K562 (cell line): ENCODE measurements at regions not wholly inside any gene's neighbourhood (a gene's known extent, or its start where the extent isn't known, plus 50 kb on each side); places are given as distances from the start of the nearest gene placed in this dataset.

Experiments
- ATAC-seq: fragments of 200-7000 bp; cut with Tn5 transposase; 3 replicates; pipeline ENCODE4 v1.9.1; 2020; ENCODE audit warnings: moderate library complexity
- BruUV-seq: library from RNA; stranded (reverse); fragments of 400-500 nt; replicated peaks from 2 replicates; lab custom pipeline; 2021; lab: Mats Ljungman, UMichigan
- CTCF ChIA-PET: fragments of 300-600 bp; formaldehyde crosslinking; extraction: SDS; loops from one replicate; lab custom pipeline; 2021; ENCODE audit warnings: low intra/inter-chr PET ratio; lab: Yijun Ruan, JAX
- POLR2A ChIA-PET: fragments of 300-600, 350-650 bp; sonication (Branson Sonifier 250); formaldehyde crosslinking; extraction: SDS; loops from one replicate; lab custom pipeline; 2021; ENCODE audit warnings: antibody characterized with exemption, inconsistent platforms; lab: Yijun Ruan, JAX
- DNase-seq, 4 experiments: peaks; one replicate each; pipeline versions ENCODE4 v3.0.0 to v3.0.0-alpha.2; 2011 to 2018; ENCODE audit warnings: low spot score in 3 of 4, mixed read lengths in 3 of 4; ENCODE audit errors: extremely low read depth in 1 of 4
- FAIRE-seq: peaks from 2 replicates; lab custom pipeline; 2011; peaks lifted over from hg19 to GRCh38; lab: Jason Lieb, UNC
- H2AFZ ChIP-seq: 2 replicates; pipeline ENCODE4 v1.6.0; 2011; ENCODE audit warnings: low read depth, low read length, control low read depth, inconsistent platforms
- H3K27ac ChIP-seq: fragments of 200-600 bp; 3 replicates; pipeline ENCODE4 v1.8.0; 2011; ENCODE audit warnings: low read depth, mild to moderate bottlenecking, control low read depth, inconsistent platforms, low read length, moderate library complexity, mixed read lengths; ENCODE audit errors: extremely low read depth
- H3K27me3 ChIP-seq, 2 experiments: fragments of 300-600 bp in 1 of 2; 2 replicates in 1 of 2; 3 replicates in 1 of 2; pipeline versions ENCODE4 v1.6.0 to v1.8.0; 2011; ENCODE audit warnings: inconsistent platforms in 2 of 2, low read length in 2 of 2, mild to moderate bottlenecking in 1 of 2, mixed read lengths in 1 of 2, moderate library complexity in 1 of 2; ENCODE audit not compliant: control insufficient read depth in 2 of 2, insufficient read depth in 2 of 2
- H3K36me3 ChIP-seq: fragments of 300-600 bp; 3 replicates; pipeline ENCODE4 v1.8.0; 2011; ENCODE audit warnings: mild to moderate bottlenecking, low read length, inconsistent platforms; ENCODE audit not compliant: control insufficient read depth, insufficient read depth
- H3K4me1 ChIP-seq, 2 experiments: fragments of 200-600 bp in 1 of 2; replicated peaks in 1 of 2; 2 replicates in 1 of 2; 3 replicates in 1 of 2; pipeline versions ENCODE4 v1.5.1 to v1.8.0; 2011; ENCODE audit warnings: inconsistent platforms in 2 of 2, low read length in 2 of 2, mild to moderate bottlenecking in 1 of 2, mixed read lengths in 1 of 2, moderate library complexity in 1 of 2; ENCODE audit not compliant: control insufficient read depth in 2 of 2, insufficient read depth in 2 of 2
- H3K4me2 ChIP-seq: 2 replicates; pipeline ENCODE4 v1.6.1; 2011; ENCODE audit warnings: low read length, control low read depth, inconsistent platforms, mixed read lengths; ENCODE audit not compliant: insufficient read depth
- H3K4me3 ChIP-seq: fragments of 200-600 bp; sonication (generic), shearing (Covaris generic); 2 replicates; pipeline ENCODE4 v1.5.1; 2016; ENCODE audit warnings: control low read depth, inconsistent platforms
- H3K79me2 ChIP-seq: fragments of 200-600 bp; 3 replicates; pipeline ENCODE4 v1.8.0; 2011; ENCODE audit warnings: low read length, inconsistent platforms; ENCODE audit not compliant: control insufficient read depth, insufficient read depth
- H3K9ac ChIP-seq, 2 experiments: 2 replicates each; pipeline versions ENCODE4 v1.6.0 to v1.6.1; 2011; ENCODE audit warnings: low read depth in 2 of 2, low read length in 2 of 2, control low read depth in 1 of 2, inconsistent platforms in 1 of 2, mild to moderate bottlenecking in 1 of 2, mixed read lengths in 1 of 2; ENCODE audit not compliant: insufficient read depth in 1 of 2
- H3K9me1 ChIP-seq: one replicate; pipeline ENCODE4 v1.6.0; 2011; ENCODE audit warnings: inconsistent platforms, mild to moderate bottlenecking, low read length, moderate library complexity; ENCODE audit not compliant: control insufficient read depth, insufficient read depth
- H3K9me3 ChIP-seq: replicated peaks from 2 replicates; pipeline ENCODE4 v1.5.1; 2011; ENCODE audit warnings: low read depth, low read length, inconsistent platforms; ENCODE audit not compliant: control insufficient read depth, insufficient read depth
- H4K20me1 ChIP-seq: replicated peaks from 2 replicates; pipeline ENCODE4 v1.6.1; 2011; ENCODE audit warnings: low read length, inconsistent platforms, mixed read lengths; ENCODE audit not compliant: control insufficient read depth, insufficient read depth
- CC2D1A ChIP-seq: fragments of 450-650 bp; IDR thresholded peaks from 2 replicates; pipeline ENCODE4 v1.6.1; 2017; ENCODE audit warnings: mild to moderate bottlenecking
- E2F8 ChIP-seq: fragments of 450-650 bp; IDR thresholded peaks from 2 replicates; pipeline ENCODE4 v1.7.1; 2018; ENCODE audit warnings: mild to moderate bottlenecking, low read depth; ENCODE audit not compliant: partially characterized antibody
- MEIS2 ChIP-seq: fragments of 450-650 bp; IDR thresholded peaks from 2 replicates; pipeline ENCODE4 v1.6.1; 2014; ENCODE audit warnings: mild to moderate bottlenecking; ENCODE audit not compliant: partially characterized antibody
- NUFIP1 ChIP-seq: fragments of 450-650 bp; IDR thresholded peaks from 2 replicates; pipeline ENCODE4 v1.6.1; 2018; ENCODE audit not compliant: partially characterized antibody
- WGBS: fragments of 100-300 bp; shearing (Covaris generic); methylation state at CpG from one replicate; pipeline ENCODE4 v1.1.6; 2016; ENCODE audit warnings: low coverage, mixed read lengths; ENCODE audit not compliant: insufficient coverage; ENCODE audit errors: missing lambda C conversion rate; 5-methylcytosine and 5-hydroxymethylcytosine counted together
- in situ Hi-C: fragments of 300-500 bp; cut with MboI; formaldehyde crosslinking; loops from 4 replicates; pipeline ENCODE4 v1.15.0; 2018; ENCODE audit warnings: inconsistent platforms, mixed read lengths
- intact Hi-C: fragments of 100-400 bp; cut with micrococcal nuclease; formaldehyde crosslinking; loops from 2 replicates; pipeline ENCODE4 v1.14.2; 2022

GRCh38 chr10:122765412-122765811 is 65.8 kb upstream of the C10orf120 start:
- FAIRE-seq (no peak), ATAC-seq (no peak), DNase-seq (no peak)
- H3K27me3 ChIP-seq = no peaks in the 10 kb centered on the region; a peak in 1 of 5 replicates
- CTCF ChIA-PET = no interaction called here
- H3K27ac ChIP-seq = no peak overlapping the region
- H3K9me3 ChIP-seq = no peaks in the 10 kb centered on the region
- H3K4me2 ChIP-seq = no peak overlapping the region
- no peaks in the 10 kb centered on the region for H3K9me1 ChIP-seq
- H3K36me3 ChIP-seq = no peaks in the 10 kb centered on the region
- intact Hi-C loops (no loop called here), in situ Hi-C loops (no loop called here)
- no peaks in the 10 kb centered on the region for H3K79me2 ChIP-seq
- no peaks in the 10 kb centered on the region for H4K20me1 ChIP-seq
- TF ChIP-seq NUFIP1 (no peak), E2F8 (no peak), MEIS2 (peak; percentile 3), CC2D1A (no peak)
- 5% methylated on average over 2 of the region's 2 CpGs for WGBS
- no peak overlapping the region for H3K4me3 ChIP-seq
- no peak overlapping the region for H3K9ac ChIP-seq
- no TSS peak for BruUV-seq
- POLR2A ChIA-PET = no interaction called here
- H3K4me1 ChIP-seq = no peaks in the 10 kb centered on the region
- H2AFZ ChIP-seq = no peak overlapping the region
